HG03378 (cell line): ENCODE measurements at regions not wholly inside any gene's neighbourhood (a gene's known extent, or its start where the extent isn't known, plus 50 kb on each side); places are given as distances from the start of the nearest gene placed in this dataset.
"Not testable (repeated sequence)": the region's sequence is repeated elsewhere in the genome, so short reads cannot be mapped to it uniquely, and the experiment has no call there.

Experiments used
- ATAC-seq: cut with Tn5 transposase; IDR thresholded peaks from one replicate; pipeline ENCODE4 v1.9.1; 2021; ENCODE audit warnings: mild to moderate bottlenecking, moderate library complexity; ENCODE audit not compliant: unreplicated experiment

- no peak for ATAC-seq
Observed at GRCh38 chr5:38149815-38150195, 108.6 kb upstream of the EGFLAM start.

DNA sequence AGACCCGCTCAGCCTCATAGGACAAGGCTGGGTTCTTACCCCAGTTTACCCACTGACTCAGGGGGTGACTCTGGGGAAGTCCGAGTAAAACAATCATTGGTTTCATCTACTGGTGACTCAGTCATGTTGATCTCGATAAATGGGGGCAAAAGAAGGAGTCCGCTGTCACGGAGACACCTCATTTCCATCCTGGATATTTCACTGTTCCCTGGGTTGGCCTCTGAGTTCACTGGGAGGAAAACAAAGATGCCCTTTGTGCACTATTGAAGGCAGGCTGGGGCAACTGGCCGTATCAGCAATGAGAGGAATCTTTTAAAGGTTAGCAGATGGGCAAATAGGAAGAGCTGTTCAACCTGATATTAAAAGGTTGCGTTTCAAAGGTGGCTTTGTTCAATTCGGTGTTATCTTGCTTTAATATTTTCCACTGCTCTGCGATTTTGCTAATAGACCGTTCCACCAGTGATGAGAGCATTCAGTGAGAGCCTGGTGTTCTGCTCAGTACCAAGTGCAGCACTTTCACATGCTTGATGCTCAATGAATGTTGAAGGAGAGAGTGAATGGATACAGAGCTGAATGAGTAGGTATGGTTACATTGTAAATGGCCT, 110.2 kb upstream of the EGFLAM start:
- no peak for ATAC-seq

DNA sequence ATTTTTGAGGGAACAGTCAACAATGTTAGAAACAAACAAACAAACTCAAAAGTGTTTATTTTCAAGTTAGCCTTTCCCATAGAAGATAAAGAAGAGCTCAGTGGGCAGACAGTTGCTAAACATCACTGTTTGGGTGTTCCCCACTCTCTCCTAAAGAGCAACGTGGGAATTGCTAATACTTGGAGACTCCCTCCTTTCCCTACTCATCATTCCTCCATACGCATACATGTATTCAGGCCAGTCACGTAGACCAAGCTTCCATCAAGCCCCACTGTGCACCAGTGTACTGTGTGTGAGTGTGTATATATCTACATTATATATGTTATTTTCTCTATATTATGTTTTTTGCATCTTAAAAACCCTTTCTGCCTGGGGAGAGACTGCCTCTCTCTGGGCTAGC, 115.0 kb upstream of the EGFLAM start:
- ATAC-seq = no peak

DNA sequence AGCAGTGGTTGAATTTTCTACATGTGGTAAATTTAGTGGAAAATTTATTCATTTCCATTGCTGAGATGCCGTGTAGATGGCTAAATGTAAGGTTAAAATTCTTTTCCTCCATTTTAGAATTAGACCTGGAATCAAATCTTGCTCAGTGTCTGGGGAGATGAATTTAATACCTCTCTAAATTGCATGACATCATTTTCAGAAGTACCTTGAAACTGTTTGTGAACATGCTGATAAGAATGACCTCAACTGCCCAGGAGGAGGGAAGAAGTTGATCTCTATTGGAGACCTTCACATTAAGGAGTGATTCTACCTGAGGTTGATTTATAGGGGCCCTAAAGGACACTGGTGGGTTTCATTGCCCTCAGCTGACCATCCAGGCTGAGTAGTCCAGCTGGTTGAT, 116.7 kb upstream of the EGFLAM start:
- ATAC-seq = no peak

- ATAC-seq = no peak
Observed at GRCh38 chr5:38138574-38138973, 119.8 kb upstream of the EGFLAM start.

GRCh38 chr5:38135486-38136039, 122.8 kb upstream of the EGFLAM start:
- ATAC-seq = no peak

DNA sequence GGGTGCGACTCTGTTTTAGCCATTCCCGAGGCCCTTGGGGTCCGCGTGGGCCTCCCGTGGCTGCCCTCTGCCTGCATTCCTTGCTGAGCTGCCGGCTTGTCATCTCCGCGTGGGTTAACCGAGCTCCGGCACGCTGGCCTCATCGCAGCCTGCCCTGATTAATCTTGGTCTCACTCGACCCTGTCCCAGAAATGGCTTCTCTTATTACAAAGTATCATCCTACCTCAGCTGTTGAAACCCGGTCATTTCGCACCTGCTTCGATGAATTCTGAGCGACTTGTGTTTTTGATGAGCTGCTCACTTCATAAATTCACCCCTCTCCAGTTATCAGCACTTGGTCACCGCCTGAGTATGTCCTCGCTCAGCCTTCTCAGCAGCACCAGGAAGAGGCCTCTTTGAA, 123.5 kb upstream of the EGFLAM start:
- no peak for ATAC-seq

- ATAC-seq = not testable (repeated sequence)
Observed at GRCh38 chr5:38134294-38134693, 124.1 kb upstream of the EGFLAM start.

GRCh38 chr5:38131686-38132085, 126.7 kb upstream of the EGFLAM start:
- no peak for ATAC-seq

DNA sequence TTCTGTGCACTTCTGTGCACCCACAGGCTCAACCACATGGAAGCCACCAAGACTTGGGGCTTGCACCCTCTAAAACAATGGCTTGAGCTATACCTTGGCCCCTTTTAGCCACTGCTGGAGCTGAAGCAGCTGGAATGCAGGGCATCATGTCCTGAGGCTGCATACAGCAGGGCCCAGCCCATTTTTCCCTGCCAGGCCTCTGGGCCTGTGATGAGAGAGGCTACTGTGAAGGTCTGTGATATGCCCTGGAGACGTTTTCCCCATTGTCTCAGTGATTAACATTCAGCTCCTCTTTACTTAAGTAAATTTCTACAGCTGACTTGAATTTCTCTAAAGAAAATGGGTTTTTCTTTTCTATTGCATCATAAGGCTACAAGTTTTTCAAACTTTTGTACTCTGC, 134.0 kb upstream of the EGFLAM start:
- ATAC-seq = no peak

GRCh38 chr5:38121420-38121819, 136.9 kb upstream of the EGFLAM start:
- ATAC-seq = no peak

- no peak for ATAC-seq
Observed at GRCh38 chr5:38119836-38120235, 138.5 kb upstream of the EGFLAM start.

- no peak for ATAC-seq
Observed at GRCh38 chr5:38117784-38118479, 140.4 kb upstream of the EGFLAM start.

DNA sequence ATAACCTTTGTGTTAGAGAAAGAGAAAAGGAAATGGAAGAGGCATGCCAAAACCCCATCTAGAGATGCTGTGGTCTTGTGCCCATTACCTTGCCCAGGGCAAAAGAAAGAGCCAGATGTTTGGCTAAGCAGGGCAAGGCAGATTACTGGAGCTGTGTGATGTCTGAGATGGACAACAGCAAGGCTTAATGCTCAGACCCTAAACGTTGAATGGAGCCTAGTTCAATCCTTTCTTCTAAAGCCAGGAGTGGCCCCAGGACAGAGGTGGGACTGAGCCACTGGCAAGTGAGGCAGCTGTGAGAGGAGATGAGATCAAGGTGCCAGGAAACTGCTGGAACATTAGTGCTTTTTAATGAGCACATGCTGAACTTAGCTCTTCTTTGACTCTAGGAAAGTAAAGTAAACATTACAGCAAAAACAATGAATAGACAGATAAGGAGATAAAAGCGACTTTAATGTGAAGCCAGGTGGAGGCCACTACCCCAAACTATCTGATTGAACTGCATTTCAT, 143.0 kb upstream of the EGFLAM start:
- no peak for ATAC-seq

- ATAC-seq = no peak
Observed at GRCh38 chr5:38113880-38114279, 144.5 kb upstream of the EGFLAM start.

DNA sequence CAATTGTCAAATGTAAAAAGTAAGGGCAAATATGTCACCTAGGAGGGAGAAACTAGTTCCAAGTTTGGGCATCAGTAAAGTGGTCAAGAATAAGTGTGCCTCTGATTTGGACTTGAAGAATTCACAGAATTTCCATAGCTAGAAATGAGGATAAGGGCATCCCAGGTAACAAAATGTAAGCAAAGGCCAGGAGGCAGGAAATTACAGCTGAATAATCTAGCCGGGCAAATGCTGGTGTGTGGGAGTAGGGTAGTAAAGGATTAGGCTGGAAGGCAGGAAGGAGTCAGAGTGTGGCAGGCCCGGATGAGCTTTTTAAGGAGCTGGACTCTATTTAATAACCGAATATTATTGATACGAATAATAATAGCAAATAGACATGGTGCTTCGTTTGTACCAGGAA, 144.9 kb upstream of the EGFLAM start:
- ATAC-seq = no peak

GRCh38 chr5:38112938-38113337, 145.4 kb upstream of the EGFLAM start:
- ATAC-seq = no peak

GRCh38 chr5:38110130-38110529, 148.2 kb upstream of the EGFLAM start:
- ATAC-seq = no peak

DNA sequence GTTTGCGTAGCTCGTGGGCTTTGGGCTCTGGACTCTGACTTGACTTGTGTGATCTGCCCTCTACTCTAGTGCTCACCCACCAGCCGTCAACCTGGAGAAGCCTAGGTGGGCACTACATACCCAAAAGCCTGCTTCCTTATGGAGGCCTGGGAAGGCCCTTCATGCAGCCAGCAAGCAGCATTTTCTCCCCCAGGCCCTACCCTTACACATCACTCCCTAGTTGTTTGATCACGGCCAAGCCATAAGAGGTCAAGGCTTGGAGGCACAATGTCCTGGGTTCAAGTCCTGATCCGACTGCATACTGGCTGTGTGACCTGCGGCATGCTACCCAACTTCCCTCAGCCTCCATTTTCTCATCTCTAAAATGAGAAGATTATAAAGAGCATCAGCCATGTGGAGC, 151.3 kb upstream of the EGFLAM start:
- ATAC-seq = no peak

DNA sequence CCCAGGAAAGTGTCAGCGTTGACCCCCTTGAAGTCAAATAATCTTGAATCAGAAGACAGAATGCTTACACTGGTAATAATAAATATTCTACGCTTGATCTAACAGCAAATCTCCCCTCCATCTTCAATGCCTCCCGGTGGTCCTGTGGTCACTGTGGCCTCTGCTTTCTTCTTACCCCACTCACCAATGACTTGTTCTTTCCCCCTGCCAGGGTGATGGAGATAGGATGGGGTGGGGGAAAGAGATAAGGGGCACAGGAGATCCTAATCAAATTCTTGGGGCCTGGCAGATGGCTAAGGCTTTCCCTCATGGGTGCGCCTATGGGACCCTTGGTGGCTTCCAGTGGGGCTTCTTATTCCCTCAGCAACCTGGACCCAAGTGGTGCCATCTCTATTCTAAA, 152.6 kb upstream of the EGFLAM start:
- no peak for ATAC-seq

GRCh38 chr5:38105231-38105570, 153.2 kb upstream of the EGFLAM start:
- no peak for ATAC-seq

DNA sequence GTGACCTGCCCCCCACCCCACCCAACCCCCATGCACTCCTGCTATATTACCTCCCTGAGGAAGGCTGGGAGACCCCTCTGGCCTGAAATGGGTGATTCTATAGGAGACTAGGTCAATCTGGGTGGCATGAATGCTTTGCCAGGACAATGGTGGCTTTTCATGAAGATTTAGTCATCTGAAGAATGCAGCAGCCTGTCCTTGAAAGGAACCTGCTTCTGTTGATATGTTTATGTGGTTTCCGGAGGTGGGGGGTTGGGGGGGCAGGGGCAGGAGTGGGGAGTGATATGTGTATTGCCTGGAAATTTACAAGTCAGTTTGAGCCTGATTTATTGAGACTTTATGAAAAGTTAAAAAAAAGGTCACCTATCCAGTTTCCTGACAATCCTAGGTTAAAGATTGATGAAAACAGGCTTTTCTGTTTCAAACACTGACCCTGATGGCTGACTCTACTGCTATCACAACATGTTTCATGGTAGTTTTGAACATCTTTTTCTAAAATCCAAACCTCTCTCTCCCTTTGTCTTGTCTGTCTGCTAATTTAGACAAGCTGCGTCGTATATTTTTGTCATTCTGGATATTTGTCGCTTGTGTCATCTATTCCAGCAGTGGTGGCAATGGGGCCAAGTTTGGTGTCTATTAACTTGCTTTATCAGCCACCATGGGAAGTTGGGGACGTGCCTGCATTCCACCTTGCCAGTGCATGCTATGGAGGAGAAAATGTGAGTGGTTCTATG, 153.7 kb upstream of the EGFLAM start:
- ATAC-seq = no peak
